HepG2 (cell line): ENCODE measurements at regions not wholly inside any gene's neighbourhood (a gene's known extent, or its start where the extent isn't known, plus 50 kb on each side); places are given as distances from the start of the nearest gene placed in this dataset.

Source experiments
- ATAC-seq: fragments of 200-7000 bp; cut with Tn5 transposase; 3 replicates; pipeline ENCODE4 v1.9.1; 2020; ENCODE audit warnings: mild to moderate bottlenecking, moderate library complexity
- BruUV-seq: library from RNA; stranded (reverse); fragments of 400-500 nt; replicated peaks from 2 replicates; lab custom pipeline; 2021; lab: Mats Ljungman, UMichigan
- CTCF ChIA-PET: fragments of 300-600 bp; formaldehyde crosslinking; extraction: SDS; loops from one replicate; lab custom pipeline; 2021; ENCODE audit warnings: low total read pairs, inconsistent platforms, low intra/inter-chr PET ratio; lab: Yijun Ruan, JAX
- POLR2A ChIA-PET: fragments of 350-600 bp; sonication (Branson Sonifier 250); formaldehyde crosslinking; loops from one replicate; lab custom pipeline; 2020; ENCODE audit warnings: antibody characterized with exemption, inconsistent platforms; lab: Yijun Ruan, JAX
- DNase-seq: peaks from one replicate; pipeline ENCODE4 v3.0.0-alpha.2; 2015; ENCODE audit warnings: low spot score
- FAIRE-seq: peaks from 3 replicates; lab custom pipeline; 2011; peaks lifted over from hg19 to GRCh38; lab: Jason Lieb, UNC
- H2AFZ ChIP-seq: one replicate; pipeline ENCODE4 v1.6.1; 2011; ENCODE audit warnings: low read length, inconsistent platforms
- H3K27ac ChIP-seq: fragments of 300-600 bp; 3 replicates; pipeline ENCODE4 v1.8.0; 2011; ENCODE audit warnings: mixed run types, mild to moderate bottlenecking, mixed read lengths, low read length, inconsistent platforms; ENCODE audit not compliant: insufficient read depth; ENCODE audit errors: extremely low read length
- H3K27me3 ChIP-seq, 2 experiments: fragments of 200-600 bp in 1 of 2; 2 replicates in 1 of 2; 3 replicates in 1 of 2; pipeline versions ENCODE4 v1.6.0 to v1.8.0; 2011; ENCODE audit warnings: low read length in 2 of 2, mild to moderate bottlenecking in 2 of 2, moderate library complexity in 2 of 2, inconsistent platforms in 1 of 2; ENCODE audit not compliant: insufficient read depth in 2 of 2, control insufficient read depth in 1 of 2
- H3K36me3 ChIP-seq, 2 experiments: fragments of 200-600 bp in 1 of 2; replicated peaks in 1 of 2; 2 replicates in 1 of 2; 3 replicates in 1 of 2; pipeline versions ENCODE4 v1.5.1 to v1.8.0; 2011; ENCODE audit warnings: low read length in 2 of 2, inconsistent platforms in 1 of 2; ENCODE audit not compliant: insufficient read depth in 2 of 2, control insufficient read depth in 1 of 2
- H3K4me1 ChIP-seq: 2 replicates; pipeline ENCODE4 v1.5.1; 2012; ENCODE audit warnings: low read length, inconsistent platforms; ENCODE audit not compliant: insufficient read depth
- H3K4me2 ChIP-seq: 2 replicates; pipeline ENCODE4 v1.6.0; 2011; ENCODE audit warnings: low read depth, low read length, inconsistent platforms
- H3K4me3 ChIP-seq, 3 experiments: fragments of 200-600 bp in 1 of 3; sonication (generic), shearing (Covaris generic) in 1 of 3; replicated peaks in 1 of 3; 2 replicates each; pipeline ENCODE4 v1.5.1; 2011 to 2016; ENCODE audit warnings: low read length in 3 of 3, inconsistent platforms in 2 of 3, low read depth in 2 of 3, mild to moderate bottlenecking in 2 of 3, control low read depth in 1 of 3, mixed read lengths in 1 of 3; ENCODE audit not compliant: insufficient read depth in 1 of 3
- H3K79me2 ChIP-seq: one replicate; pipeline ENCODE4 v1.6.1; 2011; ENCODE audit warnings: low read length, inconsistent platforms; ENCODE audit not compliant: insufficient read depth
- H3K9ac ChIP-seq: 2 replicates; pipeline ENCODE4 v1.6.0; 2011; ENCODE audit warnings: mild to moderate bottlenecking, low read depth, low read length, inconsistent platforms; ENCODE audit not compliant: insufficient read depth
- H3K9me3 ChIP-seq: 2 replicates; pipeline ENCODE4 v1.5.1; 2012; ENCODE audit warnings: mild to moderate bottlenecking, low read length
- H4K20me1 ChIP-seq: 2 replicates; pipeline ENCODE4 v1.6.0; 2011; ENCODE audit warnings: inconsistent platforms, mild to moderate bottlenecking, low read length, moderate library complexity; ENCODE audit not compliant: insufficient read depth
- DMTF1 ChIP-seq: sonication (generic); formaldehyde crosslinking; IDR thresholded peaks from 2 replicates; pipeline ENCODE4 v1.4.0; 2020; ENCODE audit warnings: mild to moderate bottlenecking, missing genetic modification reagents
- EHMT2 ChIP-seq: fragments of 200-600 bp; sonication (generic); IDR thresholded peaks from 2 replicates; pipeline ENCODE4 v1.7.0; 2017; ENCODE audit warnings: antibody characterized with exemption, low read depth, low read length, borderline replicate concordance
- KDM2A ChIP-seq: sonication (generic); formaldehyde crosslinking; IDR thresholded peaks from 2 replicates; pipeline ENCODE4 v1.4.0; 2020; ENCODE audit warnings: low read depth, missing genetic modification reagents, borderline replicate concordance
- NCOA1 ChIP-seq: sonication (generic); formaldehyde crosslinking; IDR thresholded peaks from 2 replicates; pipeline ENCODE4 v1.9.0; 2021; ENCODE audit warnings: missing genetic modification reagents
- PHF8 ChIP-seq: sonication (generic); formaldehyde crosslinking; IDR thresholded peaks from 2 replicates; pipeline ENCODE4 v1.5.0; 2020; ENCODE audit warnings: missing genetic modification reagents
- SOX13 ChIP-seq, 3 experiments: fragments of 450-650 bp in 1 of 3; sonication (generic) in 1 of 3; formaldehyde crosslinking in 1 of 3; IDR thresholded peaks in 2 of 3; conservative IDR thresholded peaks in 1 of 3; 2 replicates each; pipeline versions ENCODE4 v1.5.0 to v1.6.1; 2016 to 2020; ENCODE audit warnings: antibody characterized with exemption in 1 of 3, mild to moderate bottlenecking in 1 of 3, missing compliant biosample characterization in 1 of 3, missing genetic modification reagents in 1 of 3, moderate library complexity in 1 of 3
- TOPORS ChIP-seq: sonication (generic); formaldehyde crosslinking; IDR thresholded peaks from 2 replicates; pipeline ENCODE4 v1.8.0; 2023; ENCODE audit warnings: mild to moderate bottlenecking, missing genetic modification reagents
- USF2 ChIP-seq, 2 experiments: sonication (generic) in 1 of 2; formaldehyde crosslinking in 1 of 2; IDR thresholded peaks; 2 replicates each; pipeline versions ENCODE4 v1.5.1 to v1.6.1; 2011 to 2020; ENCODE audit warnings: borderline replicate concordance in 1 of 2, low read depth in 1 of 2, low read length in 1 of 2, mild to moderate bottlenecking in 1 of 2, missing genetic modification reagents in 1 of 2, moderate library complexity in 1 of 2
- ZNF224 ChIP-seq: sonication (generic); formaldehyde crosslinking; IDR thresholded peaks from 2 replicates; pipeline ENCODE4 v1.5.0; 2020; ENCODE audit warnings: mild to moderate bottlenecking, missing genetic modification reagents
- ZNF382 ChIP-seq: sonication (generic); formaldehyde crosslinking; IDR thresholded peaks from 2 replicates; pipeline ENCODE4 v1.5.0; 2020; ENCODE audit warnings: missing genetic modification reagents, mild to moderate bottlenecking, borderline replicate concordance
- ZNF513 ChIP-seq: sonication (generic); formaldehyde crosslinking; conservative IDR thresholded peaks from 2 replicates; pipeline ENCODE4 v1.5.0; 2020; ENCODE audit warnings: missing genetic modification reagents
- ZNF83 ChIP-seq: sonication (generic); formaldehyde crosslinking; IDR thresholded peaks from 2 replicates; pipeline ENCODE4 v1.4.0; 2020; ENCODE audit warnings: missing genetic modification reagents, mild to moderate bottlenecking, borderline replicate concordance
- in situ Hi-C: cut with HindIII; loops from 2 replicates; pipeline ENCODE4 v1.10.0; 2017; ENCODE audit warnings: low pct_unique_long_range_greater_than_20kb; ENCODE audit not compliant: extremely low pct_ligation_motif_present
- intact Hi-C: fragments of 100-400 bp; cut with micrococcal nuclease; formaldehyde crosslinking; loops from one replicate; pipeline ENCODE4 v1.10.0; 2022; ENCODE audit not compliant: unreplicated experiment
- TF ChIP-seq, protein P1 (sequence below): sonication (generic); formaldehyde crosslinking; IDR thresholded peaks from 2 replicates; pipeline ENCODE4 v1.5.0; 2020; ENCODE audit warnings: mild to moderate bottlenecking, missing genetic modification reagents
- TF ChIP-seq, protein P2 (sequence below): sonication (generic); formaldehyde crosslinking; IDR thresholded peaks from 2 replicates; pipeline ENCODE4 v1.9.0; 2021; ENCODE audit warnings: missing genetic modification reagents, borderline replicate concordance

GRCh38 chr3:105170423-105170822 is 196.3 kb upstream of the ALCAM start:
- no peak overlapping the region for H3K27ac ChIP-seq
- no peak overlapping the region for H2AFZ ChIP-seq
- in situ Hi-C loops: no loop called here
- no peak for FAIRE-seq
- ChIA-PET POLR2A (no interaction called here), CTCF (no interaction called here)
- H4K20me1 ChIP-seq: no peaks in the 10 kb centered on the region
- no peak for DNase-seq
- no peaks in the 10 kb centered on the region for H3K27me3 ChIP-seq
- ATAC-seq: no peak
- H3K4me1 ChIP-seq: no peaks in the 10 kb centered on the region
- no TSS peak for BruUV-seq
- H3K9ac ChIP-seq: no peak overlapping the region
- intact Hi-C loops: no loop called here
- H3K79me2 ChIP-seq: no peaks in the 10 kb centered on the region
- H3K9me3 ChIP-seq: no peaks in the 10 kb centered on the region
- H3K4me2 ChIP-seq: no peak overlapping the region
- H3K4me3 ChIP-seq: no peak overlapping the region
- no peaks in the 10 kb centered on the region for H3K36me3 ChIP-seq
- TF ChIP-seq NCOA1 (CRISPR knock-in tag) (no peak), ZNF382 (CRISPR knock-in tag) (no peak), ZNF224 (CRISPR knock-in tag) (no peak), USF2 (IDR thresholded peaks at IDR 0.05; ENCODE audit: low read depth, low read length) (no peak), USF2 (CRISPR knock-in tag; IDR thresholded peaks at IDR 0.05; ENCODE audit: borderline replicate concordance) (no peak), PHF8 (CRISPR knock-in tag) (no peak), EHMT2 (no peak), DMTF1 (no peak), ZNF83 (CRISPR knock-in tag) (no peak), SOX13 (IDR thresholded peaks at IDR 0.05) (no peak), SOX13 (CRISPR knock-in tag; conservative IDR thresholded peaks at IDR 0.05 in 1 of 2, IDR thresholded peaks at IDR 0.05 in 1 of 2) (no peak), KDM2A (CRISPR knock-in tag) (no peak), TOPORS (CRISPR knock-in tag) (no peak), ZNF513 (CRISPR knock-in tag) (no peak)
- TF ChIP-seq, protein P1, sequence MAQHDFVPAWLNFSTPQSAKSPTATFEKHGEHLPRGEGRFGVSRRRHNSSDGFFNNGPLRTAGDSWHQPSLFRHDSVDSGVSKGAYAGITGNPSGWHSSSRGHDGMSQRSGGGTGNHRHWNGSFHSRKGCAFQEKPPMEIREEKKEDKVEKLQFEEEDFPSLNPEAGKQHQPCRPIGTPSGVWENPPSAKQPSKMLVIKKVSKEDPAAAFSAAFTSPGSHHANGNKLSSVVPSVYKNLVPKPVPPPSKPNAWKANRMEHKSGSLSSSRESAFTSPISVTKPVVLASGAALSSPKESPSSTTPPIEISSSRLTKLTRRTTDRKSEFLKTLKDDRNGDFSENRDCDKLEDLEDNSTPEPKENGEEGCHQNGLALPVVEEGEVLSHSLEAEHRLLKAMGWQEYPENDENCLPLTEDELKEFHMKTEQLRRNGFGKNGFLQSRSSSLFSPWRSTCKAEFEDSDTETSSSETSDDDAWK (CRISPR knock-in tag): no peak
- TF ChIP-seq, protein P2, sequence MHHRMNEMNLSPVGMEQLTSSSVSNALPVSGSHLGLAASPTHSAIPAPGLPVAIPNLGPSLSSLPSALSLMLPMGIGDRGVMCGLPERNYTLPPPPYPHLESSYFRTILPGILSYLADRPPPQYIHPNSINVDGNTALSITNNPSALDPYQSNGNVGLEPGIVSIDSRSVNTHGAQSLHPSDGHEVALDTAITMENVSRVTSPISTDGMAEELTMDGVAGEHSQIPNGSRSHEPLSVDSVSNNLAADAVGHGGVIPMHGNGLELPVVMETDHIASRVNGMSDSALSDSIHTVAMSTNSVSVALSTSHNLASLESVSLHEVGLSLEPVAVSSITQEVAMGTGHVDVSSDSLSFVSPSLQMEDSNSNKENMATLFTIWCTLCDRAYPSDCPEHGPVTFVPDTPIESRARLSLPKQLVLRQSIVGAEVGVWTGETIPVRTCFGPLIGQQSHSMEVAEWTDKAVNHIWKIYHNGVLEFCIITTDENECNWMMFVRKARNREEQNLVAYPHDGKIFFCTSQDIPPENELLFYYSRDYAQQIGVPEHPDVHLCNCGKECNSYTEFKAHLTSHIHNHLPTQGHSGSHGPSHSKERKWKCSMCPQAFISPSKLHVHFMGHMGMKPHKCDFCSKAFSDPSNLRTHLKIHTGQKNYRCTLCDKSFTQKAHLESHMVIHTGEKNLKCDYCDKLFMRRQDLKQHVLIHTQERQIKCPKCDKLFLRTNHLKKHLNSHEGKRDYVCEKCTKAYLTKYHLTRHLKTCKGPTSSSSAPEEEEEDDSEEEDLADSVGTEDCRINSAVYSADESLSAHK (CRISPR knock-in tag): no peak
